HUES64 (cell line): ENCODE measurements at regions not wholly inside any gene's neighbourhood (a gene's known extent, or its start where the extent isn't known, plus 50 kb on each side); places are given as distances from the start of the nearest gene placed in this dataset.

ENCODE experiments used
- H3K27ac ChIP-seq: 2 replicates; pipeline ENCODE4 v1.7.0; 2013; ENCODE audit warnings: low read depth, low read length, inconsistent platforms
- H3K27me3 ChIP-seq: 2 replicates; pipeline ENCODE4 v1.6.1; 2013; ENCODE audit warnings: mild to moderate bottlenecking, low read length; ENCODE audit not compliant: insufficient read depth
- H3K36me3 ChIP-seq: 2 replicates; pipeline ENCODE4 v1.6.1; 2013; ENCODE audit warnings: mild to moderate bottlenecking, low read length; ENCODE audit not compliant: insufficient read depth
- H3K4me1 ChIP-seq: 2 replicates; pipeline ENCODE4 v1.6.1; 2013; ENCODE audit warnings: mild to moderate bottlenecking, low read length, moderate library complexity; ENCODE audit not compliant: insufficient read depth
- H3K4me3 ChIP-seq: 2 replicates; pipeline ENCODE4 v1.5.1; 2013; ENCODE audit warnings: mild to moderate bottlenecking, low read length, moderate library complexity
- H3K9ac ChIP-seq: 2 replicates; pipeline ENCODE4 v1.6.1; 2013; ENCODE audit warnings: mild to moderate bottlenecking, low read depth, low read length
- H3K9me3 ChIP-seq: 2 replicates; pipeline ENCODE4 v1.6.1; 2013; ENCODE audit warnings: low read depth, low read length; ENCODE audit not compliant: insufficient read depth
- WGBS: fragments of 150-250, 120-280 bp; methylation state at CpG from one replicate; pipeline ENCODE4 v1.1.7; 2013; ENCODE audit warnings: missing lambda C conversion rate; 5-methylcytosine and 5-hydroxymethylcytosine counted together

DNA sequence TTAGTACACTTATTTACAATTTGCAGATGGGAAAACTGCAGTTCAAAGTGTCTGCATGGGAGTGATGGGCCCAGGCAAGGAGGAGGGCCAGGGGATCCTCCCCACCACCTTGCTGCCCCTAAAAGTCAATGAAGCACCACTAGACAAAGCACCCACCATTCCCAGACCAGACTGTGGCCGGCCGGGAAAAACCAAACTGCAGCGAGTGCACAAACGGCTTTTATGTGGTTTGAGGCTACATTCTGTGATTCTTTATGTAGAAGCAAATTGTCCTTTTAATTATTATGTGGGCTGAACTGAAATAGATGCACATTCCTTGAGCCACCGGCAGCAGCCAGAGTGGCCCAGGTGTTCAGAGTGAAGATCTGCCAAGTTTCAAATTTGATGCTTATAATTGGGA, 585.3 kb upstream of the KLF4 start:
- no peak overlapping the region for H3K9ac ChIP-seq
- no peaks in the 10 kb centered on the region for H3K27me3 ChIP-seq
- H3K9me3 ChIP-seq: peaks cover 5% of the 10 kb centered on the region; the same call in 1 of the 2 replicates
- no peak overlapping the region for H3K4me3 ChIP-seq
- H3K36me3 ChIP-seq: no peaks in the 10 kb centered on the region
- no peaks in the 10 kb centered on the region for H3K4me1 ChIP-seq
- WGBS: 93% methylated on average over 5 of the region's 5 CpGs
- H3K27ac ChIP-seq: no peak overlapping the region

GRCh38 chr9:108073823-108074222, 584.3 kb upstream of the KLF4 start:
- no peak overlapping the region for H3K27ac ChIP-seq
- WGBS: 87% methylated on average over 6 of the region's 6 CpGs

GRCh38 chr9:108072740-108073139, 583.2 kb upstream of the KLF4 start:
- 99% methylated on average over 6 of the region's 6 CpGs for WGBS
- no peak overlapping the region for H3K9ac ChIP-seq
- no peaks in the 10 kb centered on the region for H3K27me3 ChIP-seq
- no peak overlapping the region for H3K4me3 ChIP-seq
- no peaks in the 10 kb centered on the region for H3K4me1 ChIP-seq
- H3K36me3 ChIP-seq: no peaks in the 10 kb centered on the region
- H3K27ac ChIP-seq: no peak overlapping the region
- H3K9me3 ChIP-seq: peaks cover 5% of the 10 kb centered on the region; the same call in 1 of the 2 replicates

More at GRCh38 chr9:108073823-108074222, 584.3 kb upstream of the KLF4 start:
- Histone ChIP-seq H3K4me3 (no peak overlapping the region), H3K9ac (no peak overlapping the region), H3K27me3 (no peaks in the 10 kb centered on the region), H3K9me3 (peaks cover 5% of the 10 kb centered on the region; the same call in 1 of the 2 replicates), H3K4me1 (no peaks in the 10 kb centered on the region), H3K36me3 (no peaks in the 10 kb centered on the region)

GRCh38 chr9:108070861-108071260, 581.3 kb upstream of the KLF4 start:
- no peak overlapping the region for H3K9ac ChIP-seq
- H3K36me3 ChIP-seq: no peaks in the 10 kb centered on the region
- no peaks in the 10 kb centered on the region for H3K27me3 ChIP-seq
- no peak overlapping the region for H3K27ac ChIP-seq
- WGBS: 94% methylated on average over 5 of the region's 5 CpGs
- H3K4me1 ChIP-seq: no peaks in the 10 kb centered on the region
- H3K4me3 ChIP-seq: no peak overlapping the region
- H3K9me3 ChIP-seq: peaks cover 5% of the 10 kb centered on the region; the same call in 1 of the 2 replicates

GRCh38 chr9:108069991-108070390, 580.4 kb upstream of the KLF4 start:
- H3K27ac ChIP-seq: no peak overlapping the region
- WGBS: 80% methylated on average over 1 of the region's 1 CpG
- H3K36me3 ChIP-seq: no peaks in the 10 kb centered on the region
- H3K9me3 ChIP-seq: peaks cover 5% of the 10 kb centered on the region; the same call in 1 of the 2 replicates
- H3K4me1 ChIP-seq: no peaks in the 10 kb centered on the region
- H3K4me3 ChIP-seq: no peak overlapping the region
- H3K9ac ChIP-seq: no peak overlapping the region
- no peaks in the 10 kb centered on the region for H3K27me3 ChIP-seq

DNA sequence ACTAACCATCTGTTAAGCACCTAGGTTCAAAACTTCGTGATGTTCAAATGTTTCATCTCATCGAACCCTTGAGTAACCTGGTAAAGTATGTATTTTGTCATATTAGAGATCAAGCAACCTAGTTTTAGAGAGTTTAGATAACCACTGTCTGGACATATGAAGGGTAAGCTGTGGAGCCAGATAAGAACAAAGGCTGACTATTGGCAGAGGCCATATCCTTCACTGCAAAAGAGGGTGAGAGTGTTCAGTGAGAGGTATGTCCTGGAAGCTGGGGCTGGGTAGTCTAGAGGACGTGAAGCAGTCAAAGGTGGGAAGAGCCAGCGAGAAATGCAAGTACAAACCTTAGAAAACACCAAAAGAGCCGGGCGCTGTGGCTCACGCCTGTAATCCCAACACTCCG, 573.1 kb upstream of the KLF4 start:
- 94% methylated on average over 8 of the region's 8 CpGs for whole genome bisulfite sequencing
- Histone ChIP-seq H3K4me1 (peaks cover 6% of the 10 kb centered on the region; the same call in 1 of the 2 replicates), H3K27me3 (no peaks in the 10 kb centered on the region)

GRCh38 chr9:108060175-108060574, 570.6 kb upstream of the KLF4 start:
- H3K9me3 ChIP-seq: 0 out of 2 replicates have a peak, but pooled peaks cover 3% of the 10 kb centered on the region
- no peak overlapping the region for H3K9ac ChIP-seq
- H3K27me3 ChIP-seq: no peaks in the 10 kb centered on the region
- H3K27ac ChIP-seq: no peak overlapping the region
- H3K4me3 ChIP-seq: no peak overlapping the region
- WGBS: 97% methylated on average over 5 of the region's 5 CpGs
- peaks cover 10% of the 10 kb centered on the region; the same call in 1 of the 2 replicates for H3K4me1 ChIP-seq
- no peaks in the 10 kb centered on the region for H3K36me3 ChIP-seq

More for the DNA sequence above, 573.1 kb upstream of the KLF4 start:
- no peak overlapping the region for H3K4me3 ChIP-seq
- H3K27ac ChIP-seq: no peak overlapping the region
- 0 out of 2 replicates have a peak, but pooled peaks cover 3% of the 10 kb centered on the region for H3K9me3 ChIP-seq
- H3K9ac ChIP-seq: no peak overlapping the region
- no peaks in the 10 kb centered on the region for H3K36me3 ChIP-seq

DNA sequence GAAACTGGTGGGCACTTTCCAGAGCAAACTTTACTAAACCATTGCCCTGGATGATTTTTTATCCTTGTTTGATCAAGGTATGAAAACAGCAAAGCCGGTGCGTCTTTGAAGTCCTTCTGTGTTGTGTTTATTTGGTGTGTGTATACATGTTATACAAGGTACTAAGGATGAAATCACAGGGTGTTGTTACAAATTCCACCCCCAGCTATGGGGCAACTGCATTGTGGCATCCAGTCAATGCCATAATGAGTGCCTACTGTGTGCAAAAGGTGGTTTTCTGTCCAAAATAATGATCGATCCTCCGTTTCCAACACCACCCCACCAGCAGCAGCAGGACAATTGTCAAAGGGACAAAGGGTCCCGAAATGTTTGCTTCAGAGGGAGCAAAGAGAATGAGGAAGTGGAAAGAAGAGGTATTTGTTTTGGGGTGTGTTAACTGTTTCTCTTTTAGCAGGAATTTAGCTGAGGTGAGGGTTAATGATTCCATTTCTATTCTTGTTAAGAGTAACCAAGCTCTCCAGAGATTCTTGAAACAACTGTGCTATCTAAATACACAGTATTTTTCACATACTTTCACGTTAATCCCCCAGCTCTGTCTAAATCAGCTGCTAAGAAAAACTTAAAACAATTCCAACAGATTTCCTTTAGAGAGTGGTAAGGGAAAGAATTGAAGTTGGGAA, 568.7 kb upstream of the KLF4 start:
- H3K9ac ChIP-seq: no peak overlapping the region
- H3K4me1 ChIP-seq: peaks cover 16% of the 10 kb centered on the region; the same call in 1 of the 2 replicates
- H3K4me3 ChIP-seq: no peak overlapping the region
- 0 out of 2 replicates have a peak, but pooled peaks cover 3% of the 10 kb centered on the region for H3K9me3 ChIP-seq
- H3K36me3 ChIP-seq: no peaks in the 10 kb centered on the region
- H3K27me3 ChIP-seq: no peaks in the 10 kb centered on the region
- no peak overlapping the region for H3K27ac ChIP-seq
- 90% methylated on average over 6 of the region's 6 CpGs for WGBS

GRCh38 chr9:108057421-108058134, 568.0 kb upstream of the KLF4 start:
- no peak overlapping the region for H3K27ac ChIP-seq
- H3K4me1 ChIP-seq: peaks cover 23% of the 10 kb centered on the region
- 87% methylated on average over 7 of the region's 7 CpGs for WGBS
- 0 out of 2 replicates have a peak, but pooled peaks cover 3% of the 10 kb centered on the region for H3K9me3 ChIP-seq
- H3K4me3 ChIP-seq: no peak overlapping the region
- no peaks in the 10 kb centered on the region for H3K27me3 ChIP-seq
- H3K36me3 ChIP-seq: no peaks in the 10 kb centered on the region
- H3K9ac ChIP-seq: no peak overlapping the region

DNA sequence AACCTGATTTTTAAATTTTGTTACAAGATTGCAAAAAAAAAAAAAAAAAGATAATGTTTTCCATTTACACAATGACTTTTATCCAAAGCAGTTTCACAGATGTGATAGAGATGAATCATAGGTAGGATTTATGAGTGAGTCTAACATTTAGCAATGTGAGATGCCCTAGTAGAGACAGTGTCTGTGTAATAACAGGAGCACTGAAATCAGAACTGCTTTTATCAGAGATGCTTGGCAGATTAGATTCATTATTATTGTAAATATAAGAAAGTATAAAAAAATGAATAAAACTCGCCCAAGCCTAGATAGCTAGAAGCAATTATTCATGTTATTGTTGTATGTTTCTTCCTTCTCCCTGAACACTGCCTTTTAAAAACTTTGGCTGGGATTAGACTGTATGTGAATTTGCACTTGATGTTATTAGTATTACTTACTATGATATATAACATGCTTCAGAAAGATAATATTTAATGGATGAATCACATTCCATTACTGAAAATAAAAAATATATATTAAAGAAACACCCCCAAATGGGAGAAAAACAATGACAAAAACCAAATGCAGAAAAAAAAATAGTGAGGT, 567.3 kb upstream of the KLF4 start:
- no CpG with 5 or more reads among the region's 1 CpG for WGBS
- Histone ChIP-seq H3K9ac (no peak overlapping the region), H3K27ac (no peak overlapping the region), H3K4me3 (no peak overlapping the region), H3K9me3 (0 out of 2 replicates have a peak, but pooled peaks cover 3% of the 10 kb centered on the region), H3K36me3 (no peaks in the 10 kb centered on the region), H3K4me1 (peaks cover 29% of the 10 kb centered on the region), H3K27me3 (no peaks in the 10 kb centered on the region)
